Activated CD4-positive, alpha-beta memory T cell treated with anti-CD3 and anti-CD28 coated beads, Interleukin-2, amount 10 ng/mL, durations not matched to agents 7 days and 5 days (primary cell): ENCODE measurements at regions not wholly inside any gene's neighbourhood (a gene's known extent, or its start where the extent isn't known, plus 50 kb on each side); places are given as distances from the start of the nearest gene placed in this dataset.
A peak's percentile ranks its signal among the peaks of the same experiment; 100 is the strongest.

Experiments used
- CTCF ChIA-PET: fragments of 350-600 bp; sonication (Branson Sonifier 250); formaldehyde crosslinking; loops from one replicate; lab custom pipeline; 2021; ENCODE audit warnings: antibody characterized with exemption, inconsistent platforms; lab: Charles Lee
- POLR2A ChIA-PET: fragments of 350-600 bp; sonication (Branson Sonifier 250); formaldehyde crosslinking; loops from one replicate; lab custom pipeline; 2021; ENCODE audit warnings: antibody characterized with exemption; lab: Charles Lee
- DNase-seq: peaks from one replicate; pipeline ENCODE4 v3.0.0-alpha.2; 2020
- H3K27ac Mint-ChIP-seq: one replicate; pipeline ENCODE4 v1.8.0; 2021; ENCODE audit warnings: mild to moderate bottlenecking, mixed read lengths
- H3K27me3 Mint-ChIP-seq: one replicate; pipeline ENCODE4 v1.8.0; 2021; ENCODE audit warnings: mixed read lengths
- H3K36me3 Mint-ChIP-seq: one replicate; pipeline ENCODE4 v1.8.0; 2021; ENCODE audit warnings: low read depth, mixed read lengths
- H3K4me1 Mint-ChIP-seq: one replicate; pipeline ENCODE4 v1.8.0; 2021; ENCODE audit warnings: mixed read lengths
- H3K4me3 Mint-ChIP-seq: one replicate; pipeline ENCODE4 v1.8.0; 2021; ENCODE audit warnings: mild to moderate bottlenecking, mixed read lengths
- H3K9me3 Mint-ChIP-seq: one replicate; pipeline ENCODE4 v1.8.0; 2021; ENCODE audit warnings: mixed read lengths

DNA sequence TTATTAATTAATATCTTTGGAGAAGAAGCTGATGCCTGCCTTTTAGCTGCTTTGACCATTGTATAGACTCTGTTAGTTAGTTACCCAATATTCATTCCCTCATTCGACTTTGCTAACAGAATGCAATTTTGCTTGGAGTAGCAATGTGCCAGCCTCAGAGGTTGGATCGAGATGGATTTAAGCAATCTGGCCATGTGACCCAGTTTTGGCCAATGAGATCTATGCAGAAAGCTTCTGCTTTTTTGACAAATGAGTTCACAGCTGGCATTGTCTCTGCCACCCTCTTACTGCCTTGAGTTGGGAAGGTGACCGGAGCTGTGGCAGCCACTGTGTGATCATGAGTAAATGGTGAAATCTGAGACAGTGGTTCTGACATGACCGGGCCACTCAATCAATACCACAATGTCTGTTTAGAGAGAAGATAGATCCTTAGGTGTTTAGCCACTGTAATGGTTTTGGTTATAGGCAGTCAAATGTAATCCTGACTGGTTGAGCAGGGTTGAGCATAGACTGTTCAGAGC, 74.9 kb upstream of the MED13L start:
- CTCF ChIA-PET, result no interaction called here
- Mint-ChIP-seq H3K4me1 (no peaks in the 10 kb centered on the region), H3K27me3 (peaks cover 1% of the 10 kb centered on the region), H3K36me3 (no peaks in the 10 kb centered on the region), H3K9me3 (no peaks in the 10 kb centered on the region), H3K27ac (no peak overlapping the region), H3K4me3 (no peak overlapping the region)
- POLR2A ChIA-PET, result no interaction called here
- no peak for DNase-seq

DNA sequence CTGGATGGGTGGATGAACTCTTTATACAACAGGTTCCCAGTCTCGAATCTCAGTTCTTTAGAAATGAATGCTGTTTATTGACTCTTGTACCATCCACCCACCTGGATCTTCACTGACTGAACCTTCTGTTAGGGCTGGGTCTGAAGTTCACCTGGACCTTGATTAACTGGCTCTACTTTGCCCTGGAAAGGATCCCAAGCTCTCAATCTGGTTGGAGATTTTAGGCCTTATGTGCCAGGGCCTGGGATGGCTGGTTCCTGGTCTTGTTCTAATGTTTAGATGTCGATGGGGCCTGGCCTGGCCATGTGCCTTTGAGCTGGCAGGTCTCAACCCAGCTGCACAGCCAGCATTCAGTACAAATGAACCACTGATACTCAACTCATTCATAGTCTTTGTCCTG, 76.5 kb upstream of the MED13L start:
- Mint-ChIP-seq H3K4me3 (no peak overlapping the region), H3K36me3 (no peaks in the 10 kb centered on the region), H3K27me3 (no peaks in the 10 kb centered on the region), H3K27ac (no peak overlapping the region), H3K9me3 (no peaks in the 10 kb centered on the region), H3K4me1 (peaks cover 7% of the 10 kb centered on the region)
- ChIA-PET CTCF (no interaction called here), POLR2A (no interaction called here)
- no peak for DNase-seq

DNA sequence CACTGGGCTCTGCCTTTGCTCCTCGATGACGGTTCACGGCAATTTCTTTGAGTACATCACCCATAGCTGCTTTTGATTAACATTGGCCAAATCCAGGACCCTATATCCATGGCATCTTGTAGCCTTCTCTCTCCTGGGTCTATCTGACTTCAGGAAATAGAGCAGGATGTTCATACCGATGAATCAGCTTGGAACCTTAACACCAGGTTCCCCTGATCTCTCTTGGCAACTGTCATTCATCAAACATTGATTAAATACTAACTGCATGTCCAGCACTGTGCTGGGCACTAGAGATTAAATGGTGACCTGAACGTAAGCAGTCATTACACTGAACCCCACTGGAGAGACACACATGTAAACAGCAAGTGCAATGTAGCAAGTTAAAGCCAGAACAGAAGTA, 77.0 kb upstream of the MED13L start:
- no peaks in the 10 kb centered on the region for H3K36me3 Mint-ChIP-seq
- H3K27ac Mint-ChIP-seq, result no peak overlapping the region
- DNase-seq, result no peak
- no peak overlapping the region for H3K4me3 Mint-ChIP-seq
- H3K9me3 Mint-ChIP-seq, result no peaks in the 10 kb centered on the region
- H3K27me3 Mint-ChIP-seq, result no peaks in the 10 kb centered on the region
- peaks cover 13% of the 10 kb centered on the region for H3K4me1 Mint-ChIP-seq
- POLR2A ChIA-PET, result no interaction called here
- CTCF ChIA-PET, result no interaction called here

DNA sequence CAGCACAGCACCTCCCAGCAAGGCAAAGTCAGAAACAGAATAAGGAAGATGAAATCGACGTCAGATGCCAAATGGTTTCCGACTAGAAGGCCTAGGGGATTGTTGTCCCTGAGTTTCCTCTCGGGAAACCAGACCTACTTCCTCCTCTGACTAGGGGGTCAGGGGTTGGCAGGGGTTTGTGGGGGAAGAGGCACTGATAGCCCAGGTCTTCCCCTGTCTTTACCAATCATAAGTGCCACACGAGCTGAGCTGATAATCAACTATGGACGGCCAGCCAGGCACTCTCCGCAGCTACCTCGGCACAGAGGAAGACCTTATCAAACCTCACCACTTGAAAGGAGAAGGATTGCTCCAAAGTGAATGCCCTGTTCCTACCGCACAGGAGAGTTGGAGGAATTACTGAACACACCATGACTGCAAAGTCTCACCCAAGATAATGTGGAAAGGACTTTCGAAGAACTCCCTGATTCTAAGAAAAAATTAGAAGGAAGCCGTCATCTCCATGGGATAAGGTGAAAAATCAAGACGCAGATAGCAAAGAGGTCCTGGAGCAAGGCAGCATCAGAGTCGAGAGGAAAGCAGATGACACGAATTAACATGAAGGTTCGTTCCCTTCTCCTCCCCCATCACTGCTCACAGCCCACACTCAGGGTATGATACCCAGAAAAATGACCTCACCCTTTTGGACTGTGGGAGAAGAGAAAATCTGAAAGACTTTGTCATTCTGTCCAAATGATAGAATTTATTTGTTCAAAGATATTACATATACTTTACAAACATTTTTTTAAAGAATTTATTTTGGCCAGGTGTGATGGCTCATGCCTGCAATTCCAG, 77.7 kb upstream of the MED13L start:
- H3K9me3 Mint-ChIP-seq, result no peaks in the 10 kb centered on the region
- ChIA-PET CTCF (no interaction called here), POLR2A (no interaction called here)
- H3K27me3 Mint-ChIP-seq, result no peaks in the 10 kb centered on the region
- H3K36me3 Mint-ChIP-seq, result no peaks in the 10 kb centered on the region
- H3K4me1 Mint-ChIP-seq, result peaks cover 17% of the 10 kb centered on the region
- no peak overlapping the region for H3K4me3 Mint-ChIP-seq
- no peak overlapping the region for H3K27ac Mint-ChIP-seq
- DNase-seq, result no peak

DNA sequence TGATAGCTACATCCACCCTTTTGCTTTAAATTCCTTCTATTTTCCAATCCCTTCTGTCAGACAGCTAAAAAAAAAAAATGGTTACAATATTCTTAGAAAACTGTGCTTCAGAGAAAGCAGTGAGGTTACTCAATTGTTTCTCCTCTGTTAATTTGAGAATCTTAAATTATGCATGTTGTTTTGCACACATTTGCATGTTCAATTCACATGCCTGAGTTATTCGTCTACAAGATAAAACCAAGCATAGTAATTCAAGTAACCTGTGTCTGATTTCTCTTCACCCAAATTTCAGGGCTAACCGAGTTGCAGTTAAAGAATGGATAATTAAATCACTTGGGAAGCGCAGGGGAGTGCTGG, 81.0 kb upstream of the MED13L start:
- no peaks in the 10 kb centered on the region for H3K27me3 Mint-ChIP-seq
- no peaks in the 10 kb centered on the region for H3K36me3 Mint-ChIP-seq
- H3K27ac Mint-ChIP-seq, result peak overlapping the region; percentile 79
- DNase-seq, result no peak
- H3K9me3 Mint-ChIP-seq, result no peaks in the 10 kb centered on the region
- peaks cover 30% of the 10 kb centered on the region for H3K4me1 Mint-ChIP-seq
- POLR2A ChIA-PET, result no interaction called here
- CTCF ChIA-PET, result interaction anchor here (1.3 kb wide), 1 partner anchor 8 kb away, joined by 4 read pairs; no protein-coding TSS in a partner anchor
- H3K4me3 Mint-ChIP-seq, result no peak overlapping the region

DNA sequence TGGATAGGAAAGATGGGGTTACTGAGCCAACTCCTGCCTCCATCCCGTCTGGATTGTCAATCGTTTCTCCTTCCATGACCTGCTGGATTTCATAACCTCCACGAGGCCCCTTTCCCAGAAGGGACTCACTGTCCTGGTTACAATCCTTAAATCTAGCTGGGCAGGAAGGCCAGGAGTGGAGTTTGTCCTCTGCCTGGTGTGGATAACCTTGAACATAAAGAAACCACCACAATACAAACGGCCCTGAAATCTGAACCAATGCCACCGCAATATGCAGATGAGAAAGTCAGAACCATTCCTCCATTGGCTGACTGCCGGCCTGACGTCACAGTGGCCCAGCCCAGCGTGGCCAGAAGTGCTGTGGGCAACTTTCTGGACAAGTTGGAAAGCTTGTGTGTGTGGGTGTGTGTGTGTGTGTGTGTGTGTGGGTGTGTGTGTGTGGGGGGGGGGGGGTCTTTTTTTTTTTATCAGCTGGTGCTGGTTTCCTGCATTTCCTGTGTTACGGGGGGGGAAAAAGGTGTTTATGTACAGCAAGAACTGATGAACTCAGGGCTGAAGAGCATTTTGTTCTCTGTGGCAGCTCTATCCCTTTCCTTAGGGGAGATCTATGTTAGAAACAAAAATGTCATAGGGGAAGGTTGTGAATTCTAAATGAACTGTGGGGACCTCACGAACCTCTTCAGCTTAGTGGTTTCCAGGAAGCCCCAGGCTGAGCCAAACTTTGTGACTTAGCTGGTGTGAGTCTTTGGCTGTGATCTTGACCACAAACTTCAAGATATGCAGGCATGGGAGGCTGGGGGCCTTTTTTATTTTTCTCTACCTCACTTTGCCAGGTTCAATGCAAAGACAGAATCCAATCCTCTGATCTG, 81.6 kb upstream of the MED13L start:
- H3K36me3 Mint-ChIP-seq, result no peaks in the 10 kb centered on the region
- H3K4me3 Mint-ChIP-seq, result peak overlapping the region; percentile 71
- DNase-seq, result peak; percentile 78
- ChIA-PET POLR2A (no interaction called here), CTCF (no interaction called here)
- no peaks in the 10 kb centered on the region for H3K9me3 Mint-ChIP-seq
- H3K27ac Mint-ChIP-seq, result peak overlapping the region; percentile 79
- peaks cover 30% of the 10 kb centered on the region for H3K4me1 Mint-ChIP-seq
- H3K27me3 Mint-ChIP-seq, result no peaks in the 10 kb centered on the region

DNA sequence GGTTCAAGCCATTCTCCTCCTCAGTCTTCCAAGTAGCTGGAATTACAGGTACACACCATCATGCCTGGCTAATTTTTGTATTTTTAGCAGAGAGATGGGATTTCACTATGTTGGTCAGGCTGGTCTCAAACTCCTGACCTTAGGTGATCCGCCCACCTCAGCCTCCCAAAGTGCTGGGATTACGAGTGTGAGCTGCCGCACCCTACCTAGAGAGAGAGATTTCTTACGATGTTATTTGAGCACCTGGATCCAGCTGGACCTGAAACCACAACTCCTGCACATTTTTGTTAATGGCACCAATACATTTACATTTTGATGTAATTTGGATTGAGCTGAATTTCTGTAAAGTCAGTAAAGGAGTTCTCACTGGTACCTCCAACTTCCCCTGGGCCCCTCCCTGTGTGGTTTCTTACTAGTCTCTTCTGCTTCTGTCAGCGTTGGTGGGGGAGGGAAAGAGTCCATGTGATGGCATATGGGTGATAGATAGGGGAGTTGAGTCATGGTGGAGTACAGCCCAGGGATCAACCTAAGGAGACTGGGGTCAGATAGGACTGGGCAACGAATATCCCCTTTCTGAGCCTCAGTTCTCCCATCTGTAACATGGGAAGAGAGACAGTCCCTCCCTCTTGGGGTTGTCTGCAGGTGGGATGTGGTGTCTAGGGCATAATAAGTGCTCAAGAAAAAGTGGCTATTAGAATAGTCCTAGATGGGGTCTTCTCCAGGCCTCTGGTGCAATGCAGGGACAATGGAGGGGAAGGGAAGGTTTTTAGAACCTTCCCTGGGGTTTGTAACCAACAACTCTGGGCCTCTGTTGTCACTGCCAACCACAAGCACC, 83.3 kb upstream of the MED13L start:
- peak overlapping the region; percentile 1 for H3K4me3 Mint-ChIP-seq
- no peaks in the 10 kb centered on the region for H3K27me3 Mint-ChIP-seq
- peaks cover 35% of the 10 kb centered on the region for H3K4me1 Mint-ChIP-seq
- POLR2A ChIA-PET, result no interaction called here
- H3K36me3 Mint-ChIP-seq, result no peaks in the 10 kb centered on the region
- DNase-seq, result peak; percentile 39
- CTCF ChIA-PET, result no interaction called here
- H3K27ac Mint-ChIP-seq, result peak overlapping the region; percentile 34
- no peaks in the 10 kb centered on the region for H3K9me3 Mint-ChIP-seq

DNA sequence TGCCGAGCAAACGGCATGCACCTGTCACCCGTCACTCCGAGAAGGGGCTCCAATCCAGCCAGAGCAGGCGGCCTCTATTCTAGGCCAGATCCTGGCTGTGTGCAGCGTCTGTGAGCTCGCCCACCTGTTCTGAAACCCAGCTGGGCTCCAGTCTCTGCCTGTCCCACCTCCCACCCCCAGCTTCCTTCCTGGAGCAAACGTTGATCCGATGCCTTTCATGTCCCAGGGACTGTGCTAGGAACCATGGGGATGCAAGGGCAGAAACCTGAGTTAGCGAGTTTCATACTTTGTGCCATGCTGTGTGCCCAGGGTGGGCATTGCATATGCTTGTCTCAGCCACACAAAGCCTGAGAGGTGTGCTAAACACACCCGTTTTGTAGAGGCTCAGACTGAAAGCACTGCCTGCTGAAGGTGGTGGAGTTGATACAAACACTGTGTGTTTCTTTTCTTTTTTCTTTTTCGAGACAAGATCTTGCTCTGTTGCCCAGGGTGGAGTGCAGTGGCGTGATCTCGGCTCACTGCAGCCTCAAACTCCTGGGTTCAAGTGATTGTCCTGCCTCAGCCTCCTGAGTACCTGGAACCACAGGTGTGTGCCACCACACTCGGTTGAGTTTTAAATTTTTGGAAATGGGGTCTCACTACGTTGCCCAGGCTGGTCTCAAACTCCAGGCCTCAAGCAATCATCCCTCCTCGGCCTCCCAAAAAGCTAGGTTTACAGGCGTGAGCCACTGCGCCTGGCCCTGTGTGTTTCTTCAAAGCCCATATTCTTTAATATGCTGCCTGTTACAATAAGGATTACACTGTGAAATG, 84.1 kb upstream of the MED13L start:
- ChIA-PET CTCF (no interaction called here), POLR2A (no interaction called here)
- Mint-ChIP-seq H3K4me1 (peaks cover 35% of the 10 kb centered on the region), H3K9me3 (no peaks in the 10 kb centered on the region), H3K36me3 (no peaks in the 10 kb centered on the region), H3K27me3 (no peaks in the 10 kb centered on the region), H3K27ac (no peak overlapping the region), H3K4me3 (no peak overlapping the region)
- DNase-seq, result no peak

DNA sequence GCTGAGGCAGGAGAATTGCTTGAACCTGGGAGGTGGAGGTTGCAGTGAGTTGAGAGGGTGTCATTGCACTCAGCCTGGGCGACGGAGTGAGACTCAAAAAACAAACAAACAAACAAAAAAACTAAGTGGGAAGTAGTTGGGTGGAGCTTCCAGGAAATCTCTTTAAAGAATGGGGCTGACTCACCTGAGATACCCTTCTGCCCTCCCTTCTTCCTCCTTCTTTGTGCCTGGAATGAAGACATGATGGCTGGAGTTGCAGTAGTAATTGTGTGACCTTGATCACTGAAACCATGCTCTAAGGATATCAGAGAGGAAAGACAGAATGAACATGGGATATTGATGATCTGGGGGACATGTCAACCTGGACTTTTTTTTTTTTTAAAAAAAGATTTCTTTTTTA, 87.6 kb upstream of the MED13L start:
- no peak overlapping the region for H3K27ac Mint-ChIP-seq
- H3K27me3 Mint-ChIP-seq, result no peaks in the 10 kb centered on the region
- no peaks in the 10 kb centered on the region for H3K36me3 Mint-ChIP-seq
- no peak overlapping the region for H3K4me3 Mint-ChIP-seq
- no peaks in the 10 kb centered on the region for H3K9me3 Mint-ChIP-seq
- no peak for DNase-seq
- ChIA-PET CTCF (no interaction called here), POLR2A (no interaction called here)
- peaks cover 18% of the 10 kb centered on the region for H3K4me1 Mint-ChIP-seq

DNA sequence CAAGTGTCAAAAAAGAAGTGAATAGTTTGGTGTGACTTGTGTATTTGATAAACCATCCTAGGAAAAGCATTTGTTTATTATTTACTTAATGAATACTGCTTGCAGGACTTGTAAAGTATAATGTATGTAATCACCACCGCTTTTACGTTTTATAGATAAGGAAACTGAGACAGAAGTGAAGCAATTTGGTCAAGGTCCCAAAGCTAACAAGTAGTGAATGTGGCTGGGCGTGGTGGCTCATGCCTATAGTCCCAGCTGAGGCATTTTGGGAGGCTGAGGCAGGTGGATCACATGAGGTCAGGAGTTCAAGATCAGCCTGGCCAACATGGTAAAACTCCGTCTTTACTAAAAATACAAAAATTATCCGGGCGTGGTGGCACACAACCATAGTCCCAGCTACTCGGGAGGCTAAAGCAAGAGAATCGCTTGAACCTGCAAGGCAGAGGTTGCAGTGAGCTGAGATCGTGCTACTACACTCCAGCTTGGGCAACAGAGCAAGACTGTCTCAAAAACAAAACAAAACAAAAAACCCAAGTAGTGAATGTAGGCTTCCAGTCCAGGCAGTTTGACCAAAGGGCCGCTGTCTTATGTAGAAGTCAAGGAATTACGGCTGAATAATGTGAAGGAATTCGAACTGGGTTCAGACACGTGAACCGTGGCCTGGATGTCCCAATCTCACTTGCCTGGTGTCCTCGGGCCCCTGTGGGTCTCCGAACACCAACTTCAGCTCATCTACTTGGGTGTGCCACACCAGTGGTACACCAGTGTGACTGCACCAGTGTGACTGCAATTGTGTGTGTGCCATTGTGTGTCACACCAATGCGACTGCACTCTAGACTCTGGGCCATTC, 88.3 kb upstream of the MED13L start:
- Mint-ChIP-seq H3K4me3 (no peak overlapping the region), H3K4me1 (peaks cover 12% of the 10 kb centered on the region), H3K27me3 (no peaks in the 10 kb centered on the region), H3K27ac (no peak overlapping the region), H3K9me3 (no peaks in the 10 kb centered on the region), H3K36me3 (no peaks in the 10 kb centered on the region)
- ChIA-PET POLR2A (no interaction called here), CTCF (interaction anchor here (1.4 kb wide), 1 partner anchor 8 kb away, joined by 4 read pairs; no protein-coding TSS in a partner anchor)
- no peak for DNase-seq

DNA sequence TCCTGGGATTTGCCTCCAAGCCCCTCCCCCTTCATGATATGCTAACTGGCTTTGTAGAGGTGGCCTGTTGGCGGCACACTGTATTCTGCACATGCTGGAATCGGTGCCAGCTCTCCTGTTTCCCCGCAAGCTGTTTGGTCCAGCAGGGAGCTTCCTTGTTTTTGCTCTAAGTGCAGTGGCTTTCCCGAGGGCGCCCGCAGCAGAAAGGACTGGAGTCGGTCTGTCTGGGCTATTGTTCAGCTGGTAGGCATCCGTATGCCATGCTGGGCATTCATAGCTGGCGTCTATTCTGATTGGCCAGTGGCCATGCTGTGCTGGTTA, 88.9 kb upstream of the MED13L start:
- CTCF ChIA-PET, result interaction anchor here (1.4 kb wide), 1 partner anchor 8 kb away, joined by 4 read pairs; no protein-coding TSS in a partner anchor
- H3K9me3 Mint-ChIP-seq, result no peaks in the 10 kb centered on the region
- H3K36me3 Mint-ChIP-seq, result no peaks in the 10 kb centered on the region
- POLR2A ChIA-PET, result no interaction called here
- H3K4me3 Mint-ChIP-seq, result no peak overlapping the region
- H3K4me1 Mint-ChIP-seq, result peaks cover 8% of the 10 kb centered on the region
- H3K27ac Mint-ChIP-seq, result no peak overlapping the region
- no peaks in the 10 kb centered on the region for H3K27me3 Mint-ChIP-seq
- no peak for DNase-seq
